ENCODE measurements at regions not wholly inside any gene's neighbourhood (a gene's known extent, or its start where the extent isn't known, plus 50 kb on each side); places are given as distances from the start of the nearest gene placed in this dataset.

DNA sequence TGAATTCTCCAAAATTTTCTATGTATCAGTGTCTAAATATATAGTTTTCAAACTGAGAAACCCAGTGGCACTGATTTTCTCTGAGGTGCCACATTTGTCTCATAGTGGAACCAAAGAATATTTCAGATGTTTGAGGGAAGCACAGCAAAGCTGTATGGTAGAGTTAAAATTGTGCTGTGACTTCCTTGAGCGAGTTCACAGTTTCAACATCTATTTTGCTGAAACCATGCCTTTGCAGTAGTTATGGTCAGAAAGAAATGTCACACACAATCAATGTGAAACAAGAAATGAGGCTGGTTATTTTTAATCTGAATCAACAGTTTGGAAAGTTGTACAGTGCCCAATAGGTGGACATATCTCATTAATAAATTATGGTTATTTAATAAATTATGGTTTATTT, 394.0 kb upstream of the SPTLC3 start:
- Histone ChIP-seq H3K4me1 (replicated peaks in 1 of 4; ENCODE audit: control insufficient read depth in 3 of 4, insufficient read depth in 4 of 4, low read length in 3 of 4) (no peaks in the 10 kb centered on the region), H3K27me3 (replicated peaks in 1 of 4; ENCODE audit: control insufficient read depth in 3 of 4, extremely low read depth in 1 of 4, insufficient read depth in 3 of 4, low read length in 3 of 4) (no peaks in the 10 kb centered on the region), H4K5ac (ENCODE audit: insufficient read length, low read depth, low read length) (no peak overlapping the region), H3K4ac (replicated peaks; ENCODE audit: insufficient read length, low read depth, low read length) (no peak overlapping the region), H3K79me2 (ENCODE audit: control insufficient read depth in 1 of 2, insufficient read depth in 2 of 2, low read length in 2 of 2) (no peaks in the 10 kb centered on the region), H3K23me2 (ENCODE audit: low read depth, low read length) (no peaks in the 10 kb centered on the region), H2BK12ac (ENCODE audit: low read depth, low read length) (no peak overlapping the region), H3K4me2 (ENCODE audit: insufficient read depth in 1 of 2, low read depth in 2 of 2, low read length in 2 of 2) (no peak overlapping the region), H2AFZ (ENCODE audit: low read length) (no peak overlapping the region), H3K36me3 (ENCODE audit: control insufficient read depth in 2 of 4, insufficient read depth in 4 of 4, low read length in 3 of 4) (no peaks in the 10 kb centered on the region), H4K91ac (replicated peaks; ENCODE audit: insufficient read length, low read length) (no peak overlapping the region), H2AK5ac (ENCODE audit: low read depth, low read length) (no peak overlapping the region), H4K20me1 (replicated peaks in 1 of 2; ENCODE audit: control insufficient read depth in 1 of 2, insufficient read depth in 2 of 2, low read length in 2 of 2) (no peaks in the 10 kb centered on the region), H3K14ac (ENCODE audit: insufficient read length) (no peak overlapping the region), H2BK5ac (ENCODE audit: low read depth, low read length) (no peak overlapping the region), H2BK15ac (ENCODE audit: low read length) (no peak overlapping the region), H2BK120ac (replicated peaks; ENCODE audit: low read depth, low read length) (no peak overlapping the region), H4K8ac (ENCODE audit: extremely low read depth, insufficient read depth, low read length) (no peak overlapping the region), H3K23ac (ENCODE audit: insufficient read length) (no peak overlapping the region), H3K56ac (replicated peaks; ENCODE audit: insufficient read length, low read depth, low read length) (no peak overlapping the region), H3K9me3 (ENCODE audit: insufficient read depth in 2 of 2, low read depth in 1 of 2, low read length in 1 of 2) (no peaks in the 10 kb centered on the region), H3K4me3 (ENCODE audit: extremely low read depth in 1 of 4, insufficient read depth in 2 of 4, low read depth in 3 of 4, low read length in 4 of 4) (no peak overlapping the region), H3K27ac (ENCODE audit: low read depth, low read length) (no peak overlapping the region), H2BK20ac (ENCODE audit: low read length) (no peak overlapping the region), H3K18ac (ENCODE audit: extremely low read depth, low read length) (no peak overlapping the region), H3K79me1 (ENCODE audit: low read depth, low read length) (no peaks in the 10 kb centered on the region), H3K9ac (replicated peaks in 1 of 4; ENCODE audit: extremely low read depth in 1 of 4, low read depth in 3 of 4, low read length in 3 of 4) (no peak overlapping the region)
- ChIA-PET POLR2A (ENCODE audit: partially characterized antibody) (no interaction called here), CTCF (ENCODE audit: partially characterized antibody) (no interaction called here)
- FAIRE-seq, result no peak
- TF ChIP-seq HDAC2 (IDR thresholded peaks at IDR 0.05; ENCODE audit: borderline replicate concordance in 1 of 2, low read depth in 2 of 2, low read length in 2 of 2) (no peak), SP2 (IDR thresholded peaks at IDR 0.05; ENCODE audit: low read length) (no peak), POU5F1 (IDR thresholded peaks at IDR 0.05; ENCODE audit: low read depth, low read length) (no peak), RNF2 (IDR thresholded peaks at IDR 0.05; ENCODE audit: borderline replicate concordance, low read depth, low read length, missing control alignments, poor library complexity, severe bottlenecking) (no peak), PHF8 (conservative IDR thresholded peaks at IDR 0.05; ENCODE audit: low read depth, low read length) (no peak), CBX5 (IDR thresholded peaks at IDR 0.05; ENCODE audit: low read depth, low read length) (no peak)
- TF ChIP-seq, protein P1, sequence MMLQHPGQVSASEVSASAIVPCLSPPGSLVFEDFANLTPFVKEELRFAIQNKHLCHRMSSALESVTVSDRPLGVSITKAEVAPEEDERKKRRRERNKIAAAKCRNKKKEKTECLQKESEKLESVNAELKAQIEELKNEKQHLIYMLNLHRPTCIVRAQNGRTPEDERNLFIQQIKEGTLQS (IDR thresholded peaks at IDR 0.05; ENCODE audit: insufficient read depth, low read depth, low read length), result no peak
- 89% methylated on average over 1 of the region's 1 CpG; no CpG with 5 or more reads in 1 of the 2 experiments for WGBS, 2 experiments (ENCODE audit: extremely low coverage in 1 of 2, insufficient coverage in 1 of 2, insufficient read length in 1 of 2, insufficient replicate concordance in 2 of 2, low coverage in 1 of 2, low lambda C conversion rate in 2 of 2, missing lambda C conversion rate in 1 of 2)
- no peak for DNase-seq (ENCODE audit: low read depth in 1 of 2, low spot score in 2 of 2)

Measured in H1 (cell line).